Natural killer cell (primary cell): ENCODE measurements at regions not wholly inside any gene's neighbourhood (a gene's known extent, or its start where the extent isn't known, plus 50 kb on each side); places are given as distances from the start of the nearest gene placed in this dataset.

Source experiments
- ATAC-seq, 3 donors: fragments of 150-1000 bp in 2 of 3; fragments of 200-7000 bp in 1 of 3; cut with Tn5 transposase; 1 replicate in 1 of 3; 2 replicates in 2 of 3; pipeline ENCODE4 v1.10.0; 2021; ENCODE audit warnings: mild to moderate bottlenecking in 2 of 3, moderate library complexity in 2 of 3
- DNase-seq, 2 donors: peaks; one replicate each; pipeline versions ENCODE4 v3.0.0 to v3.0.0-alpha.2; 2013 to 2021; ENCODE audit warnings: mixed read lengths in 1 of 2
- H3K27ac ChIP-seq: one replicate; pipeline ENCODE4 v1.5.1; 2013; ENCODE audit warnings: mild to moderate bottlenecking, low read length
- H3K27me3 ChIP-seq: one replicate; pipeline ENCODE4 v1.6.1; 2013; ENCODE audit warnings: low read length; ENCODE audit not compliant: control insufficient read depth, insufficient read depth
- H3K36me3 ChIP-seq: one replicate; pipeline ENCODE4 v1.6.1; 2013; ENCODE audit warnings: low read length; ENCODE audit not compliant: control insufficient read depth, insufficient read depth
- H3K4me1 ChIP-seq: one replicate; pipeline ENCODE4 v1.6.1; 2013; ENCODE audit warnings: low read length; ENCODE audit not compliant: control insufficient read depth, insufficient read depth
- H3K4me3 ChIP-seq: one replicate; pipeline ENCODE4 v1.5.1; 2013; ENCODE audit warnings: low read length
- H3K9me3 ChIP-seq: one replicate; pipeline ENCODE4 v1.6.1; 2013; ENCODE audit warnings: low read length; ENCODE audit not compliant: control insufficient read depth, insufficient read depth
- H3K27ac Mint-ChIP-seq, 2 donors: one replicate each; pipeline ENCODE4 v1.8.0; 2022; ENCODE audit warnings: mild to moderate bottlenecking in 2 of 2, mixed read lengths in 2 of 2, moderate library complexity in 1 of 2
- H3K27me3 Mint-ChIP-seq, 2 donors: one replicate each; pipeline ENCODE4 v1.8.0; 2022; ENCODE audit warnings: low read depth in 2 of 2, mixed read lengths in 2 of 2
- H3K36me3 Mint-ChIP-seq: one replicate; pipeline ENCODE4 v1.8.0; 2022; ENCODE audit warnings: mixed read lengths
- H3K4me1 Mint-ChIP-seq, 2 donors: one replicate each; pipeline ENCODE4 v1.8.0; 2022; ENCODE audit warnings: mixed read lengths in 2 of 2
- H3K4me3 Mint-ChIP-seq: one replicate; pipeline ENCODE4 v1.8.0; 2022; ENCODE audit warnings: mild to moderate bottlenecking, moderate library complexity, mixed read lengths
- H3K9me3 Mint-ChIP-seq, 2 donors: one replicate each; pipeline ENCODE4 v1.8.0; 2022; ENCODE audit warnings: mixed read lengths in 2 of 2
- WGBS: methylation state at CpG from one replicate; pipeline ENCODE4 v1.1.7; 2013; ENCODE audit warnings: missing lambda C conversion rate; ENCODE audit not compliant: insufficient coverage; 5-methylcytosine and 5-hydroxymethylcytosine counted together
- intact Hi-C: fragments of 100-400 bp; cut with micrococcal nuclease; formaldehyde crosslinking; loops from one replicate; pipeline ENCODE4 v1.14.2; 2022
- TF ChIP-seq, protein P1 (sequence below): fragments of 200-600 bp; IDR thresholded peaks from one replicate; pipeline ENCODE4 v1.8.0; 2022; ENCODE audit warnings: antibody characterized with exemption

- Mint-ChIP-seq H3K4me3 (no peak overlapping the region), H3K27me3 (no peaks in the 10 kb centered on the region), H3K9me3 (peaks cover 18 to 21% of the 10 kb centered on the region in 2 donors), H3K27ac (no peak overlapping the region), H3K4me1 (no peaks in the 10 kb centered on the region), H3K36me3 (no peaks in the 10 kb centered on the region)
- 72% methylated on average over 2 of the region's 2 CpGs for WGBS
- Histone ChIP-seq H3K4me3 (no peak overlapping the region), H3K27ac (no peak overlapping the region), H3K9me3 (peaks cover 5% of the 10 kb centered on the region), H3K4me1 (no peaks in the 10 kb centered on the region), H3K27me3 (no peaks in the 10 kb centered on the region), H3K36me3 (no peaks in the 10 kb centered on the region)
- ATAC-seq (no peak), DNase-seq (no peak)
- TF ChIP-seq, protein P1, sequence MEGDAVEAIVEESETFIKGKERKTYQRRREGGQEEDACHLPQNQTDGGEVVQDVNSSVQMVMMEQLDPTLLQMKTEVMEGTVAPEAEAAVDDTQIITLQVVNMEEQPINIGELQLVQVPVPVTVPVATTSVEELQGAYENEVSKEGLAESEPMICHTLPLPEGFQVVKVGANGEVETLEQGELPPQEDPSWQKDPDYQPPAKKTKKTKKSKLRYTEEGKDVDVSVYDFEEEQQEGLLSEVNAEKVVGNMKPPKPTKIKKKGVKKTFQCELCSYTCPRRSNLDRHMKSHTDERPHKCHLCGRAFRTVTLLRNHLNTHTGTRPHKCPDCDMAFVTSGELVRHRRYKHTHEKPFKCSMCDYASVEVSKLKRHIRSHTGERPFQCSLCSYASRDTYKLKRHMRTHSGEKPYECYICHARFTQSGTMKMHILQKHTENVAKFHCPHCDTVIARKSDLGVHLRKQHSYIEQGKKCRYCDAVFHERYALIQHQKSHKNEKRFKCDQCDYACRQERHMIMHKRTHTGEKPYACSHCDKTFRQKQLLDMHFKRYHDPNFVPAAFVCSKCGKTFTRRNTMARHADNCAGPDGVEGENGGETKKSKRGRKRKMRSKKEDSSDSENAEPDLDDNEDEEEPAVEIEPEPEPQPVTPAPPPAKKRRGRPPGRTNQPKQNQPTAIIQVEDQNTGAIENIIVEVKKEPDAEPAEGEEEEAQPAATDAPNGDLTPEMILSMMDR = no peak
- intact Hi-C loops = no loop called here
Observed at GRCh38 chr4:20096911-20097310, 154.8 kb upstream of the SLIT2 start.

GRCh38 chr4:20095805-20096541 is 155.7 kb upstream of the SLIT2 start:
- no peaks in the 10 kb centered on the region for H3K4me1 Mint-ChIP-seq
- TF ChIP-seq, protein P1 = no peak

DNA sequence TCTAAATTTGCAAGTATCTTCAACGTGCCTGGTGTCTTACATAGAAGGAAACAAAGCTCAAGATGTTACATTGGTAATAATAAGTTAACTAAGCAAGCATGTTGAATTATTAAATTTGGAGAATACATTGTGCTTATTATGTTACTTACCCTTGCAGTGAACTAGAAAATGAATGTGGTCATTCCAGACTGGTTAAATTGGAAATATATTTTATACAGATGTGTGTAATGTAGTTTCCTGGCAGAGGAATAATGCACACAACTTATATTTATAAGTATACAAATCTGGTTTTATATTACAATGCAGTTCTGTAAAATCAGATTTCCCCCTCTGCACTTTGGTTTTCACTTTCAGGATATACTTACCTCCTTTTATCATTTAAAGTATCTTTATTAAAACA is 159.9 kb upstream of the SLIT2 start:
- H3K4me3 Mint-ChIP-seq = no peak overlapping the region
- no peak overlapping the region for H3K4me3 ChIP-seq
- H3K9me3 ChIP-seq = no peaks in the 10 kb centered on the region
- H3K27ac ChIP-seq = no peak overlapping the region
- H3K27ac Mint-ChIP-seq = no peak overlapping the region
- no peaks in the 10 kb centered on the region for H3K4me1 Mint-ChIP-seq
- ATAC-seq = no peak
- no peaks in the 10 kb centered on the region for H3K27me3 Mint-ChIP-seq
- whole genome bisulfite sequencing = no CpG with 5 or more reads among the region's 1 CpG
- TF ChIP-seq, protein P1 = no peak
- no peaks in the 10 kb centered on the region for H3K27me3 ChIP-seq
- intact Hi-C loops = no loop called here
- no peak for DNase-seq
- H3K36me3 ChIP-seq = no peaks in the 10 kb centered on the region
- no peaks in the 10 kb centered on the region for H3K36me3 Mint-ChIP-seq
- peaks cover 13 to 14% of the 10 kb centered on the region in 2 donors for H3K9me3 Mint-ChIP-seq
- no peaks in the 10 kb centered on the region for H3K4me1 ChIP-seq

More at GRCh38 chr4:20095805-20096541, 155.7 kb upstream of the SLIT2 start:
- no peaks in the 10 kb centered on the region for H3K27me3 ChIP-seq
- Mint-ChIP-seq H3K36me3 (no peaks in the 10 kb centered on the region), H3K9me3 (peaks cover 17 to 19% of the 10 kb centered on the region in 2 donors), H3K27me3 (no peaks in the 10 kb centered on the region), H3K27ac (no peak overlapping the region), H3K4me3 (no peak overlapping the region)
- ATAC-seq = no peak
- H3K4me1 ChIP-seq = no peaks in the 10 kb centered on the region
- peaks cover 5% of the 10 kb centered on the region for H3K9me3 ChIP-seq
- intact Hi-C loops = no loop called here
- no peak overlapping the region for H3K27ac ChIP-seq
- DNase-seq = no peak
- no peak overlapping the region for H3K4me3 ChIP-seq
- no peaks in the 10 kb centered on the region for H3K36me3 ChIP-seq
- 86% methylated on average over 4 of the region's 4 CpGs for WGBS

DNA sequence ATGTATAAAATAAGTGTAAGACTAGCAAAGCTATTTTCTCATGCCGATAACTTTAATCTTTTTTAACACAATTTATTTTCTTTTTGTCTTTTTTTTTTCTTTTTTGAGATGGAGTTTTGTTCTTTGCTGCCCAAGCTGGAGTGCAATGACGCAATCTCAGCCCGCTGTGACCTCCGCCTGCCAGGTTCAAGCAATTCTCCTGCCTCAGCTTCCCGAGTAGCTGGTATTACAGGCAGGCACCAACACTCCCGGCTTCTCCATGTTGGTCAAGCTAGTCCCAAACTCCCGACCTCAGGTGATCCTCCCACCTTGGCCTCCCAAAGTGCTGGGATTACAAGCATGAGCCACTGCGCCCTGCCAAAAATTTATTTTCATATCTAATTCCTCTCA is 164.2 kb upstream of the SLIT2 start:
- 83% methylated on average over 7 of the region's 8 CpGs for WGBS
- DNase-seq (no peak), ATAC-seq (no peak)
- Mint-ChIP-seq H3K9me3 (peaks cover 5 to 8% of the 10 kb centered on the region in 2 donors), H3K27ac (no peak overlapping the region), H3K36me3 (no peaks in the 10 kb centered on the region), H3K4me3 (no peak overlapping the region), H3K4me1 (no peaks in the 10 kb centered on the region), H3K27me3 (no peaks in the 10 kb centered on the region)
- Histone ChIP-seq H3K27me3 (no peaks in the 10 kb centered on the region), H3K4me1 (no peaks in the 10 kb centered on the region), H3K27ac (no peak overlapping the region), H3K4me3 (no peak overlapping the region), H3K36me3 (no peaks in the 10 kb centered on the region), H3K9me3 (no peaks in the 10 kb centered on the region)
- TF ChIP-seq, protein P1 = no peak
- intact Hi-C loops = no loop called here
